Tibial nerve (tissue), 4 donors: ENCODE measurements at regions not wholly inside any gene's neighbourhood (a gene's known extent, or its start where the extent isn't known, plus 50 kb on each side); places are given as distances from the start of the nearest gene placed in this dataset.

ENCODE experiments used
- DNase-seq, 2 donors: peaks; one replicate each; pipeline ENCODE4 v3.0.0-alpha.2; 2019; ENCODE audit warnings: low spot score in 2 of 2
- H3K27ac ChIP-seq, 4 donors: fragments of 200-600 bp; sonication (generic) in 3 of 4; one replicate each; pipeline ENCODE4 v1.5.1; 2017 to 2019; ENCODE audit warnings: mild to moderate bottlenecking in 1 of 4
- H3K27me3 ChIP-seq, 2 donors: fragments of 200-600 bp; sonication (generic) in 1 of 2; one replicate each; pipeline versions ENCODE4 v1.5.1 to v1.6.0; 2017 to 2019
- H3K36me3 ChIP-seq, 3 donors: fragments of 200-600 bp; sonication (generic); one replicate each; pipeline ENCODE4 v1.5.1; 2018 to 2019
- H3K4me1 ChIP-seq, 4 donors: fragments of 200-600 bp; sonication (generic) in 3 of 4; one replicate each; pipeline ENCODE4 v1.5.1; 2017 to 2019
- H3K4me3 ChIP-seq, 4 donors: fragments of 200-600 bp; sonication (generic) in 3 of 4; one replicate each; pipeline ENCODE4 v1.5.1; 2017 to 2019; ENCODE audit warnings: mild to moderate bottlenecking in 1 of 4, moderate library complexity in 1 of 4
- H3K9me3 ChIP-seq, 4 donors: fragments of 200-600 bp; sonication (generic) in 3 of 4; one replicate each; pipeline ENCODE4 v1.5.1; 2017 to 2019
- EP300 ChIP-seq, 2 donors: sonication (generic); formaldehyde crosslinking; IDR thresholded peaks; one replicate each; pipeline ENCODE4 v1.6.1; 2017; ENCODE audit warnings: antibody characterized with exemption in 2 of 2, mild to moderate bottlenecking in 1 of 2
- POLR2A ChIP-seq, 2 donors: fragments of 450-650 bp; IDR thresholded peaks; one replicate each; pipeline ENCODE4 v1.6.1; 2017; ENCODE audit warnings: antibody characterized with exemption in 2 of 2, mild to moderate bottlenecking in 2 of 2, moderate library complexity in 2 of 2
- WGBS, 2 donors: methylation state at CpG; one replicate each; pipeline ENCODE4 v1.1.5; 2018; 5-methylcytosine and 5-hydroxymethylcytosine counted together
- TF ChIP-seq, protein P1 (sequence below), 5 experiments: fragments of 200-600 bp in 3 of 5; fragments of 450-650 bp in 2 of 5; sonication (generic) in 3 of 5; IDR thresholded peaks; one replicate each; pipeline ENCODE4 v1.5.1; 2016 to 2019; ENCODE audit warnings: antibody characterized with exemption in 5 of 5, mild to moderate bottlenecking in 3 of 5, moderate library complexity in 2 of 5

- H3K27ac ChIP-seq: no peak overlapping the region
- WGBS, 2 donors: 81 to 92% methylated on average over 4 of the region's 4 CpGs
- no peaks in the 10 kb centered on the region for H3K36me3 ChIP-seq
- H3K4me1 ChIP-seq: no peaks in the 10 kb centered on the region
- H3K9me3 ChIP-seq: no peaks in the 10 kb centered on the region
- no peak for DNase-seq
- H3K4me3 ChIP-seq: no peak overlapping the region
- H3K27me3 ChIP-seq: no peaks in the 10 kb centered on the region
- TF ChIP-seq EP300 (IDR thresholded peaks at IDR 0.05) (no peak), POLR2A (IDR thresholded peaks at IDR 0.05) (no peak)
- TF ChIP-seq, protein P1, sequence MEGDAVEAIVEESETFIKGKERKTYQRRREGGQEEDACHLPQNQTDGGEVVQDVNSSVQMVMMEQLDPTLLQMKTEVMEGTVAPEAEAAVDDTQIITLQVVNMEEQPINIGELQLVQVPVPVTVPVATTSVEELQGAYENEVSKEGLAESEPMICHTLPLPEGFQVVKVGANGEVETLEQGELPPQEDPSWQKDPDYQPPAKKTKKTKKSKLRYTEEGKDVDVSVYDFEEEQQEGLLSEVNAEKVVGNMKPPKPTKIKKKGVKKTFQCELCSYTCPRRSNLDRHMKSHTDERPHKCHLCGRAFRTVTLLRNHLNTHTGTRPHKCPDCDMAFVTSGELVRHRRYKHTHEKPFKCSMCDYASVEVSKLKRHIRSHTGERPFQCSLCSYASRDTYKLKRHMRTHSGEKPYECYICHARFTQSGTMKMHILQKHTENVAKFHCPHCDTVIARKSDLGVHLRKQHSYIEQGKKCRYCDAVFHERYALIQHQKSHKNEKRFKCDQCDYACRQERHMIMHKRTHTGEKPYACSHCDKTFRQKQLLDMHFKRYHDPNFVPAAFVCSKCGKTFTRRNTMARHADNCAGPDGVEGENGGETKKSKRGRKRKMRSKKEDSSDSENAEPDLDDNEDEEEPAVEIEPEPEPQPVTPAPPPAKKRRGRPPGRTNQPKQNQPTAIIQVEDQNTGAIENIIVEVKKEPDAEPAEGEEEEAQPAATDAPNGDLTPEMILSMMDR (IDR thresholded peaks at IDR 0.05): no peak
Observed at GRCh38 chr4:17250591-17250990, 261.3 kb downstream of the QDPR start.

DNA sequence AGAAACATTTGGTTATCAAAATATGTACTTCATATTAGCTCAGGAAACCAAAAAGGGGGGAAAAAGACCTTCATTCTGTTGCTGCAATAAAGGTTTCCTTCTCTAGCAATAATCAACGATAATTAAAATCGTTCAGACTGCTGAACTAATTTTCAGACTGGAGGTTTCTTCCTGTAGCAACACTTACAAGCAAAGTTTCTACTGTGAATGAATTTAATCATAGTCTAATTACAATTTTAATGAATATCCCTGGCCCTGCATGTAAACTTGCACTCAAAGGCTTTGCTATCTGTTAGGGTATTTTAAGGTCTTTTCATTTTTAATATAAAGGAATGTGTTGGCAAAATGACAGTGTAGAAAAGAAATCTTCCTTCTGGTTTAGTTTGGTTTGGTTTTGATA, 265.2 kb downstream of the QDPR start:
- Histone ChIP-seq H3K4me3 (no peak overlapping the region), H3K27me3 (no peaks in the 10 kb centered on the region), H3K4me1 (no peaks in the 10 kb centered on the region), H3K9me3 (no peaks in the 10 kb centered on the region), H3K36me3 (no peaks in the 10 kb centered on the region), H3K27ac (no peak overlapping the region)
- 62 to 65% methylated on average over 2 of the region's 2 CpGs for WGBS, 2 donors
- no peak for DNase-seq
- no peak for TF ChIP-seq POLR2A (IDR thresholded peaks at IDR 0.05)
- no peak for TF ChIP-seq EP300 (IDR thresholded peaks at IDR 0.05)
- TF ChIP-seq, protein P1 (IDR thresholded peaks at IDR 0.05): no peak

GRCh38 chr4:17241835-17242234, 270.1 kb downstream of the QDPR start:
- Histone ChIP-seq H3K4me1 (no peaks in the 10 kb centered on the region), H3K27ac (no peak overlapping the region), H3K9me3 (no peaks in the 10 kb centered on the region), H3K4me3 (no peak overlapping the region), H3K27me3 (no peaks in the 10 kb centered on the region), H3K36me3 (no peaks in the 10 kb centered on the region)
- TF ChIP-seq, protein P1 (IDR thresholded peaks at IDR 0.05): no peak
- TF ChIP-seq POLR2A (IDR thresholded peaks at IDR 0.05) (no peak), EP300 (IDR thresholded peaks at IDR 0.05) (no peak)
- 53 to 55% methylated on average over 1 of the region's 1 CpG for WGBS, 2 donors
- DNase-seq: no peak

- TF ChIP-seq POLR2A (IDR thresholded peaks at IDR 0.05) (no peak), EP300 (IDR thresholded peaks at IDR 0.05) (no peak)
- TF ChIP-seq, protein P1 (IDR thresholded peaks at IDR 0.05): no peak
- DNase-seq: no peak
- no peak overlapping the region for H3K27ac ChIP-seq
- no peaks in the 10 kb centered on the region for H3K9me3 ChIP-seq
- no peaks in the 10 kb centered on the region for H3K36me3 ChIP-seq
- no peak overlapping the region for H3K4me3 ChIP-seq
- no peaks in the 10 kb centered on the region for H3K27me3 ChIP-seq
- no peaks in the 10 kb centered on the region for H3K4me1 ChIP-seq
- WGBS, 2 donors: 91 to 95% methylated on average over 6 of the region's 6 CpGs
Observed at GRCh38 chr4:17238633-17239032, 273.3 kb downstream of the QDPR start.

GRCh38 chr4:17236686-17237085, 275.2 kb downstream of the QDPR start:
- DNase-seq: no peak
- TF ChIP-seq EP300 (IDR thresholded peaks at IDR 0.05): no peak
- TF ChIP-seq, protein P1 (IDR thresholded peaks at IDR 0.05): no peak
- TF ChIP-seq POLR2A (IDR thresholded peaks at IDR 0.05): no peak
- H3K27me3 ChIP-seq: no peaks in the 10 kb centered on the region

More at GRCh38 chr4:17236686-17237085, 275.2 kb downstream of the QDPR start:
- H3K4me1 ChIP-seq: peaks cover 0 to 9% (median 0%) of the 10 kb centered on the region in 4 donors
- WGBS, 2 donors: 78 to 88% methylated on average over 1 of the region's 1 CpG
- H3K36me3 ChIP-seq: no peaks in the 10 kb centered on the region
- H3K9me3 ChIP-seq: no peaks in the 10 kb centered on the region
- no peak overlapping the region for H3K27ac ChIP-seq
- H3K4me3 ChIP-seq: no peak overlapping the region
